HUDEP-2 (cell line): ENCODE measurements at regions not wholly inside any gene's neighbourhood (a gene's known extent, or its start where the extent isn't known, plus 50 kb on each side); places are given as distances from the start of the nearest gene placed in this dataset.

Source experiments
- DNase-seq, 76 experiments: peaks; one replicate each; lab custom pipeline; 2025; ENCODE audit not compliant: unreplicated experiment in 76 of 76; lab: John Stamatoyannopoulos, UW

- DNase-seq, result no peak
Observed at GRCh38 chr2:8455236-8456150, 226.4 kb upstream of the ID2 start.

GRCh38 chr2:8456151-8457091 is 225.4 kb upstream of the ID2 start:
- DNase-seq, result no peak

DNA sequence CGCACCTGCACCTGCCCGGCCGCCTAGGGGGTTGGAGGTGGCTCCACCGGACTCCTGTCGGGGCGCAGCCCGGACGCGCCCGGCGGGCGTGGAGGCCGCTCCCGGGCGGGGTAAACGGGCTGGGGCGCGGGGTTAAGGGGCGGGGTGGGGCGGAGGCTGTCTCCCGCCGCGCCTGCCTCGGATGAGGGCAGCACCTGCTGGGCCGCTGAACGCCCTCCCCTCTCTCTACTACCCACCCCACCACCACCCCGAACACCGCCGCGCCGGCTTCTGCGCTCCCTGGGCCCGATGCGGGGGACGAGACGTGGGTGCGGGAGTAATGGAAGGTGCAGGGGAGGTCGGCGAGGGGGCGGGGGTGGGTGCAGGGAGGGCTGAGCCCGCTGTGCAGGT is 224.8 kb upstream of the ID2 start:
- DNase-seq, result peak in 1 of 76 experiments; percentile 3

GRCh38 chr2:8457699-8458502 is 224.0 kb upstream of the ID2 start:
- DNase-seq, result no peak

GRCh38 chr2:8458503-8459459 is 223.1 kb upstream of the ID2 start:
- no peak for DNase-seq

DNA sequence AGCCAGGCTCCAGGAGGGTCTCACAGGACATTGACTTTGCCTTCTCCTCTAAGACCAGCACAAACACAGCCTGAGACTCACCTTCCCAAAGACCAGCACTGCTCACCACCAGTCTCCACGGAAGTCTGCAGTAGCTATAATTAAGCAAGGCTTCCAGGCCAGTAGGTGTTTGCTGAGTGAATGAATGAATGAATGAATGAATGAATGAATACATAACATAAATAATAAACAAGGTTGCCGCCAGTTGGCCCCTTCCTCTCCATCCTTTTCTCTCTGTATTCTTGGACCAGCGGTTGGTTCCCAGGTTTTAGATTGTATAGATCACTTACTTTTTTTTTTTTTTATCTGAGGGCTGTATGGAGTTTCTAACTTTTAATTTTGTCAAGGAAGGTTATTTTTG is 222.4 kb upstream of the ID2 start:
- no peak for DNase-seq

GRCh38 chr2:8461341-8461740 is 220.5 kb upstream of the ID2 start:
- no peak for DNase-seq

DNA sequence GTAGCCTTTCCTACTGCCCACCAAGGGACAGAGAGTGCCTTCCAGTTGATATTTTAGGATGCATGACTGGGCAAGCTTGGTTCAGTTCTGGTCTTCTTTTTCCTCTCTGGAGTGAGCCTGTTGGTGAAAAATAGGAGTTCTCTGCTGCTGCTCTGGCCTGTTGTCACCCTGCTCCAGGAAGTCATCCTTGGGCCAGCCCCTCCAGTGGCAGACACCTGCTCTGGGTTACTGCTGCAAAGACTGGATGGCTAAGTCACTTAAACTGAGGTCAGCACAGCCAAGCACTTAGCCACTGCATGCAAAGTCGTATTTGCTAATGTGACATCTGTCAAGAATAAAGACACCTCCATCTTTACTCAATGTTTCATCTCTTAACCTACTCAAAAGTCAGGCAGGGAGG is 219.6 kb upstream of the ID2 start:
- no peak for DNase-seq

GRCh38 chr2:8462899-8463648 is 218.8 kb upstream of the ID2 start:
- DNase-seq, result no peak

DNA sequence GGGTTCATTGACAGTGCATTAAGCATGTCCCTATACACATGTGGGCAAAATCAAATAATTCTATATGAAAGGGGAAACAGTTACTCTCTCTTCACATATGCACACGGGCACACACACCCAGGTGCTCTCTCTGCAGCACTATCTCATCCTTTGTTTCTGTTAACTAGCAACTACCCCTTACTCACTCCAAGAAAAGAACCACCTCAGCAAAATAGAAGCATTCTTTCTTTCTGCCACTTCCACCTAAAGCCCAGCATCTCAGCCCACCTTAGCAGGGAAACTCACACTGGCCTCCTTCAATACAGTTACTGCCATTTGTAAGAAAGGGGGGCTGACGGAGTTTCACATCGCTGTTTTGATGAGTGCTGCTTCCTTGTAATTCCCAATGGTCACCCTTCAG is 216.3 kb upstream of the ID2 start:
- no peak for DNase-seq

- no peak for DNase-seq
Observed at GRCh38 chr2:8469709-8470493, 212.0 kb upstream of the ID2 start.

DNA sequence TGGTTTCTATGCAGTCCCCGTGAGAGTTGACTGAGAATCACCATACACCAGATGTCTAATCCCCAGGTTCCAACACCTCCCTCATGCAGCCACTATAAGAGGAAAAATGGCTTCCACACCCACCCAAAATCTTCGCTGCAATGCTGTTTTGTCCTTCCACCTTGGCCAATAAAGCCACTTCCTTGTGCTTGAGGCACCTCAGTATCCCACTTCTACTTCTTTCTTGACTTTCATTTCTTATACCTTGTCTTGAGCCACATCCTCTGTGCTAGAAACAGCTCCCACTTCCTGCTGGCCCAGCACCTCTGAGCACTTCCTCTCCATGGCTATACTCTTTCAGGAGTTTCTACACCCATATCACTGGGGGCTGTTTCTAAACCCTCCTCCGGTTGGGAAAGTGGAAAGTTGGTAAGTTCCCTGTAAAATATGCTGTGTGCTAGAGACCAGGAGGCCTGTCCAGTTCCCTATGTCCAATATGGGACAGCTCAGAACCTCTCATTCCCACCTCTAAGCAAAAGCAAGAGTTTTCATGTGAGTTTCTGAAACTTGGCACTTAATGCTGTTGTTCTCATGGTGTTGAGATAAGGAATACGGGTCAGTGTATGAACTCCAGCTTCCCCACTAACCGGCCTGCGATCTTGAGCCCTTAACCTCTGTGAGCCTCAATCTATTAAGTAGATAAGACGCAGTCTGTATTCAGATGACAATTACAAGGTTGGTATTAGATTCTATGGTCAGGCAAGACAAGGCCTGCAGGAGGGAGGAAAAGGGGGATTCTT is 209.1 kb upstream of the ID2 start:
- peak in 5 of 76 experiments; percentile 12 to 24 (median 13) for DNase-seq

DNA sequence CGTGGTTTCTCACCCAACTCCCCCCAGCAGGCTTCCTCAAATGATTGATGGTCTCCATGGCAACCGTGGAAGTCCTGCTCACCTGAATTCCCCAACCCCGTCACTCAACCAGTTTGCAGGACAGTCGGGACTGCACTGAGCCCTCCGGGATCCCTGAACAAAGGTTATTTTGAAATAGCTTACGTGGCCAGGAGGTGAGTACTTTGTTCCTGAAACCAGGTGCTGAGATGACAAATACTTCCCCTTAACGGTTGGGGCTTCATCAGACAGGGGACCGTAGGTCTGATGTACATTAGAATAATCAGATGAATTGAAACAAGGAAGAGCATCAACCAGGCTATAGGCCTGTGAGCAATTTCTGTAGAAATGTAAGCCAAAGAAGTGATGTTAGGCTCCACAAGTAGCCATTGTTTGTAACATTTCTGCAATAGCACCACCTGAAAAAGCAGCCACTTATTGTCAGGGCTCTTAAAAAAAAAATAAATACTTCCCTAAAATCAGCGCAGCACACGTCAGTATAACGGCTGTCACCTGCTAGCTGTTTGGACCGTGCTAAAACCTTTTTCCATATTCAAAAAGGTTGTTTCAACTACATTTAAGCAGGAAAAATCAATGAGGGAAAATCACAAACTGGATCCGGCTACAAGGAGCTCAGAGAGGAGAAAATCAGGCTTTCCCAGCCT is 206.4 kb upstream of the ID2 start:
- DNase-seq, result no peak

DNA sequence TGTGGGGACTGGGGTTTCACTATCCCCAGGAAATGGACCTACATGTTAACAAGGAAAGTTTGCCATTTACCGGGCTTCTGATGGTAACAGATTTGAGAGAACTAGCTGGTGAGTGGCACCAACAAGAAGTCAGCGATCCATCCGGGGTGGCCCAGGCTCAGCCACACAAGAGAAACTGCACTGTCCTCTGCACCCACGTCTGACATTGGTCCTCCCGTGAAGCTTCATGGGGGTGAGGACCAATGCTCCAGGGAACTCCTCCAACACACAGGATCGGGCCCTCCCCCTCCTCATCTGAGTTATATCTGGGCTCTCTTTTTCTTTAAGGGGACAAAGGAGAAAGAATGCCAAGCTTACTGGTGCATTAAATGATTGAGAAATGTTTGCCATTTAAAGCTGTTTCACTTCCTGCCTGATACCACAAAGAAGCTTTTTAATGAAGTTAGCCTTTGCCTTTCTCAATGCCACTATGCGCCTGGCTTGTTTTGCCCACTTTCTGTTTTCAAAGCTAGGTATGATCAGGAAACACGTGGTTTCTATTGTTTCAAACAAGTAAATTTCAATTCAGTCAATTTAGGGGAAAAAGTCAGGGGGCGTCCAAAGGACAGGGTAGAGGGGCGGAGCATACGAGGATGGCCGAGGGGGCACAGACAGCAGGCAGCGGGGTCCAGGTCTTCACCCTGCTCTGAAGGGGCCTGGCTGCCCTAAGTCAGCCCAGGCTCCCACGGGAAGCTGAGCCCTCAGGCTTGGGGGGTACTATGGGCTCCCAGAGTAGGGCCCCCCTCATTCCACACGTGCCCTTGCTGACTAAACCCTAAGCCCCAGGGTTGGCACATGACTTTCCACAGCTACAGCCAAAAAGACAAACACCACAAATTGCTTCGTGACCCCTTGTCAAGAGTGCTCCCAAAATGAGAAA is 204.0 kb upstream of the ID2 start:
- DNase-seq, result no peak

DNA sequence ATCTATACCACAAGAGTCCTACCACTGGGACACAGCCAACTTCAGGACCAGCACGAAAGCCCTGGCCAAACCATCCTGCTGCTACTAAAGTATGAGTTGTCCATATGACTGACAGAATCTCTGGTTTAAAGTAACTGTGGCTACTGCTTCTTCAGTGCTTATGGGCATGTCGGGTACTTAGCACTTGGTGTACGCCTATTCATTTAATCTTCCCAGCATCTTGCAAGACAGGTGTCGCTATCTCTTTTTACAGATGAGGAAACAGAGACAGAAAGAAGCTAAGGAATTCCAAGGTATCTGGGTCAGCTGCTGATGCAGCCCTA is 203.4 kb upstream of the ID2 start:
- DNase-seq, result no peak

DNA sequence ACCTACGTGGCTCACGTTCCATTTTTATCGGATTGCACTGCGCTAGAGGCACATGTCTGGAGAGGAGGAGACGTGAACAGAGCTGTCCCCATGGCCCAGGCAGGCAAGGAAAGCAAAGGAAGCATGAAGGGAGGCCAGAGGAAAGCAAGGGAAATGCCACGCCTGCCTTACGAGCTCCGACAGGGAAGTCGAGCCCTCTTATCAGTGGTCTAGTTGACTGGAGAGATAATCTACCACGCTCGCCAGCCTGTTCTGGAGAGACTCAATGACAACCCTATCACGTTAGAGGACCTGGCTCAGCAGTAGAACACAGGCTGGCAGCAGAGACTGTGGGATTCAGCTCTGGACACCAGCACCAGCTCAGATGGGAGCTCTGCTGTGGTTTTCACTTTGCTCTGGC is 202.6 kb upstream of the ID2 start:
- DNase-seq, result peak in 54 of 76 experiments; percentile 7 to 69 (median 34)
